Activated naive CD4-positive, alpha-beta T cell treated with anti-CD3 and anti-CD28 coated beads, Interleukin-2, amount 10 ng/mL, durations not matched to agents 7 days and 5 days (primary cell): ENCODE measurements at regions not wholly inside any gene's neighbourhood (a gene's known extent, or its start where the extent isn't known, plus 50 kb on each side); places are given as distances from the start of the nearest gene placed in this dataset.

Experiments
- CTCF ChIA-PET: fragments of 350-600 bp; sonication (Branson Sonifier 250); formaldehyde crosslinking; loops from one replicate; lab custom pipeline; 2021; ENCODE audit warnings: antibody characterized with exemption; lab: Charles Lee
- DNase-seq: peaks from one replicate; pipeline ENCODE4 v3.0.0-alpha.2; 2020
- H3K27ac Mint-ChIP-seq: one replicate; pipeline ENCODE4 v1.8.0; 2021; ENCODE audit warnings: mild to moderate bottlenecking, moderate library complexity, mixed read lengths
- H3K27me3 Mint-ChIP-seq: one replicate; pipeline ENCODE4 v1.8.0; 2021; ENCODE audit warnings: mild to moderate bottlenecking, mixed read lengths
- H3K36me3 Mint-ChIP-seq: one replicate; pipeline ENCODE4 v1.8.0; 2021; ENCODE audit warnings: mixed read lengths
- H3K4me1 Mint-ChIP-seq: one replicate; pipeline ENCODE4 v1.8.0; 2021; ENCODE audit warnings: mixed read lengths
- H3K4me3 Mint-ChIP-seq: one replicate; pipeline ENCODE4 v1.8.0; 2021; ENCODE audit warnings: mild to moderate bottlenecking, moderate library complexity, mixed read lengths
- H3K9me3 Mint-ChIP-seq: one replicate; pipeline ENCODE4 v1.8.0; 2021; ENCODE audit warnings: mixed read lengths

- DNase-seq = no peak
- no peaks in the 10 kb centered on the region for H3K36me3 Mint-ChIP-seq
- H3K4me3 Mint-ChIP-seq = no peak overlapping the region
- H3K4me1 Mint-ChIP-seq = no peaks in the 10 kb centered on the region
- CTCF ChIA-PET = no interaction called here
- H3K27me3 Mint-ChIP-seq = no peaks in the 10 kb centered on the region
- H3K9me3 Mint-ChIP-seq = peaks cover 13% of the 10 kb centered on the region
- H3K27ac Mint-ChIP-seq = no peak overlapping the region
Measured at GRCh38 chr4:124965497-124965891, 253.0 kb upstream of the ANKRD50 start.

DNA sequence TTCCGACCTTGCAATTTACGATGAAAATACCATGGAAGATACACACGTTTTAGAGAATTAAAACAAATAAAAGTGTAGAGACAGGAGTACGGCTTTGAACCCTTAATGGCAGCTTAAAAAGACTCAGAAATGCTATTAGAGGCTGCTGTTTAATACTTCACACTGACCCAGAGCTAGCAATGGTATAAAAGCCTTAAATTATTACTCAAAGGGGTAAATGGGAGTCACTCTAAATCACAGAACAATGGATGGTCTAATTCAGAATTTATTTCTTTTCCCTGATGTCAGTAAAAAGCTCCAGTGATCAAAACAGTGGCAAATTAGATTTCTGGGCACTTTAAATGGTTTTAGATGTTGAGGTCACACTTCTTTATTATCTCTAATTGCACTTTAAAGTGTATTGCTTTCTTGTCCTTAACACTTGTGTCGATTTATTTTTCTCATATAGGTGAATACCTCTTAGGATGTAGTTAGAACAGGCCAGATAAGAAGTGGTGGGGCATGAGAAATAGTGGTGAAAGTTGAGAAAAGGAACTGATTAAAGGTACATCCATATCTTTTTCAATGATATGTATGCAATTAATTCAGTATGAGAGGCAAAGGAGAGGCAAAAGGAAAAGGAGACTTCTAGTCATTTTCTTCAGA is 252.4 kb upstream of the ANKRD50 start:
- Mint-ChIP-seq H3K27ac (no peak overlapping the region), H3K27me3 (no peaks in the 10 kb centered on the region), H3K36me3 (no peaks in the 10 kb centered on the region), H3K4me1 (no peaks in the 10 kb centered on the region), H3K4me3 (no peak overlapping the region), H3K9me3 (peaks cover 18% of the 10 kb centered on the region)
- no peak for DNase-seq
- CTCF ChIA-PET = no interaction called here

GRCh38 chr4:124964251-124964650 is 251.7 kb upstream of the ANKRD50 start:
- CTCF ChIA-PET = no interaction called here
- DNase-seq = no peak
- H3K9me3 Mint-ChIP-seq = peaks cover 22% of the 10 kb centered on the region
- no peaks in the 10 kb centered on the region for H3K27me3 Mint-ChIP-seq
- no peak overlapping the region for H3K4me3 Mint-ChIP-seq
- H3K27ac Mint-ChIP-seq = no peak overlapping the region
- H3K36me3 Mint-ChIP-seq = no peaks in the 10 kb centered on the region
- H3K4me1 Mint-ChIP-seq = no peaks in the 10 kb centered on the region

- Mint-ChIP-seq H3K9me3 (peaks cover 22% of the 10 kb centered on the region), H3K27ac (no peak overlapping the region), H3K4me3 (no peak overlapping the region), H3K4me1 (no peaks in the 10 kb centered on the region), H3K36me3 (no peaks in the 10 kb centered on the region), H3K27me3 (no peaks in the 10 kb centered on the region)
- DNase-seq = no peak
- CTCF ChIA-PET = no interaction called here
Measured at GRCh38 chr4:124961138-124961750, 248.7 kb upstream of the ANKRD50 start.

- CTCF ChIA-PET = no interaction called here
- Mint-ChIP-seq H3K4me1 (no peaks in the 10 kb centered on the region), H3K27ac (no peak overlapping the region), H3K36me3 (no peaks in the 10 kb centered on the region), H3K27me3 (no peaks in the 10 kb centered on the region), H3K4me3 (no peak overlapping the region), H3K9me3 (peaks cover 22% of the 10 kb centered on the region)
- DNase-seq = no peak
Measured at GRCh38 chr4:124958847-124959246, 246.3 kb upstream of the ANKRD50 start.

- DNase-seq = no peak
- no peaks in the 10 kb centered on the region for H3K36me3 Mint-ChIP-seq
- no peaks in the 10 kb centered on the region for H3K27me3 Mint-ChIP-seq
- CTCF ChIA-PET = interaction anchor here (0.7 kb wide), 1 partner anchor 11 kb away, joined by 3 read pairs; no protein-coding TSS in a partner anchor
- no peak overlapping the region for H3K27ac Mint-ChIP-seq
- peaks cover 12% of the 10 kb centered on the region for H3K9me3 Mint-ChIP-seq
- no peaks in the 10 kb centered on the region for H3K4me1 Mint-ChIP-seq
- no peak overlapping the region for H3K4me3 Mint-ChIP-seq
Measured at GRCh38 chr4:124955476-124955875, 242.9 kb upstream of the ANKRD50 start.

- Mint-ChIP-seq H3K4me3 (no peak overlapping the region), H3K9me3 (peaks cover 3% of the 10 kb centered on the region), H3K36me3 (no peaks in the 10 kb centered on the region), H3K27me3 (no peaks in the 10 kb centered on the region), H3K27ac (no peak overlapping the region), H3K4me1 (no peaks in the 10 kb centered on the region)
- no peak for DNase-seq
- CTCF ChIA-PET = no interaction called here
Measured at GRCh38 chr4:124954046-124954445, 241.5 kb upstream of the ANKRD50 start.

DNA sequence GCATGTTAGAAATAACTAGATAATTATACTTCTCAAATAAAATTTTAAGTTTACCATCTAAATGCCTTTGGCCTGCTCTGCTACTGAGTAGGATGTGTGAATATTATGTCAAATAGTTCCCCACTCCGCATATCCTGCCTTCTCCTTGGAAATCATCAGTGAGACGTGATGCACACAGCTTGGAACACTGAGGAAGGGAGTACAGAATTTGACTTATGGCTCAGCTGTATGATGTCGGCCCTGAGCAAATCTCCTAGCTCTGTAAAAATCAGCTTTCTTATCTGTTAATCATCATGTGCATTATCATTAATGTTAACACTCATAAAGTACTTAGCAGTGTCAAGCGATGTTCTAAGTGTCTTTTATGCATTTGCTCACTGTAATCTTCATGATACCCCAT is 241.0 kb upstream of the ANKRD50 start:
- Mint-ChIP-seq H3K9me3 (peaks cover 3% of the 10 kb centered on the region), H3K4me3 (no peak overlapping the region), H3K27me3 (no peaks in the 10 kb centered on the region), H3K27ac (no peak overlapping the region), H3K36me3 (no peaks in the 10 kb centered on the region), H3K4me1 (no peaks in the 10 kb centered on the region)
- no peak for DNase-seq
- CTCF ChIA-PET = no interaction called here

GRCh38 chr4:124953061-124953460 is 240.5 kb upstream of the ANKRD50 start:
- no peak for DNase-seq
- Mint-ChIP-seq H3K9me3 (peaks cover 3% of the 10 kb centered on the region), H3K36me3 (no peaks in the 10 kb centered on the region), H3K27ac (no peak overlapping the region), H3K27me3 (no peaks in the 10 kb centered on the region), H3K4me3 (no peak overlapping the region), H3K4me1 (no peaks in the 10 kb centered on the region)
- CTCF ChIA-PET = no interaction called here

DNA sequence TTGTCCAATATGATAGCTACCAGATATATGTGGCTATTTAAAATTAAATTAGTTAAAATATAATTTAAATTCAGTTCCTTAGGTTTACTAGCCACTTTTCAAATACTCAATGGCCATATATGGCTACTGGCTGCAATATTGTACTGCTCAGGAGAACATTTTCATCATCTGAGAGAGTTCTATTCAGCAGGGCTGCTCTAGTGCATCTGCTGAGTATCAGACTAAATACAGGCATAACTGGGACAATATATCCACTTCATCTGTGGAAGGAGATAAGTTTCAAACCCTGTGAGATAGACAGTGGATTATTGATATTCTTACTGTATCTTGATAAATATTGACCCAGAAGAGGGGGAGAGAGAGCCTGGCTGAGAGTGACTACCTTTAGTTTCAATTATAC is 240.1 kb upstream of the ANKRD50 start:
- no peaks in the 10 kb centered on the region for H3K36me3 Mint-ChIP-seq
- peaks cover 3% of the 10 kb centered on the region for H3K9me3 Mint-ChIP-seq
- no peak overlapping the region for H3K4me3 Mint-ChIP-seq
- no peak for DNase-seq
- no peak overlapping the region for H3K27ac Mint-ChIP-seq
- CTCF ChIA-PET = no interaction called here
- no peaks in the 10 kb centered on the region for H3K4me1 Mint-ChIP-seq
- H3K27me3 Mint-ChIP-seq = no peaks in the 10 kb centered on the region

- H3K9me3 Mint-ChIP-seq = peaks cover 3% of the 10 kb centered on the region
- no peak overlapping the region for H3K4me3 Mint-ChIP-seq
- H3K36me3 Mint-ChIP-seq = no peaks in the 10 kb centered on the region
- no peaks in the 10 kb centered on the region for H3K4me1 Mint-ChIP-seq
- no peaks in the 10 kb centered on the region for H3K27me3 Mint-ChIP-seq
- CTCF ChIA-PET = no interaction called here
- no peak for DNase-seq
- no peak overlapping the region for H3K27ac Mint-ChIP-seq
Measured at GRCh38 chr4:124948976-124949597, 236.6 kb upstream of the ANKRD50 start.

DNA sequence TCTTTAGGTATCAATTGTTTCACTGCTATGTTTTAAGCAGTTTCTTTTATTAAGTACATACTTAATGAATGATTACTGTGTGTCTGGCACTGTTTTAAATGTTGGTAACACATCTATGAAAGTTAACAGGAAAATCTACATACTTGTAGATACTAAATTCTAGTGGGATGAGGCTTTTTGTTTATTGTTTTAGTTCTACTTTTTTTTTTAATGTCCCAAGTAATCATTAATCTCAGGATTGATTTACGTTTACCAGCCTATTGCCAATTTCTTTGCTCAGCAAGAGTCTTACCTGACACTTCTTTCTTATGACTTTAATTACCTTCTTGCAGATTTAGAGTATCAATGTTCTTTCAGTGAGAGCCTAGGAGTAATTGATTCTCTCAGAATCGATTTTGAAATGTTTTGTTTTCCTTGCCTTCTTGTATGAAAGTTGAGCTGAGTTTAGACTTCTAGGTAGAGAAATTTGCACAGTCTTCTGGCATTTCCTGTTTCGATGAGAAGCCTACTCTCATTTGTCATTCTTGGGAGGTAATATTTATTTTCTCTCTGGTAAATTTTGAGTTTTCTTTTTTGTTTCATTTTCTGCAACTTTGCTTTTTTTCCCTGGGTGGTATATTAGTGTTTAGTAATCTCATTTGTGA is 235.2 kb upstream of the ANKRD50 start:
- H3K27me3 Mint-ChIP-seq = no peaks in the 10 kb centered on the region
- CTCF ChIA-PET = no interaction called here
- H3K36me3 Mint-ChIP-seq = no peaks in the 10 kb centered on the region
- H3K9me3 Mint-ChIP-seq = peaks cover 3% of the 10 kb centered on the region
- no peak overlapping the region for H3K4me3 Mint-ChIP-seq
- H3K27ac Mint-ChIP-seq = no peak overlapping the region
- H3K4me1 Mint-ChIP-seq = no peaks in the 10 kb centered on the region
- DNase-seq = no peak

DNA sequence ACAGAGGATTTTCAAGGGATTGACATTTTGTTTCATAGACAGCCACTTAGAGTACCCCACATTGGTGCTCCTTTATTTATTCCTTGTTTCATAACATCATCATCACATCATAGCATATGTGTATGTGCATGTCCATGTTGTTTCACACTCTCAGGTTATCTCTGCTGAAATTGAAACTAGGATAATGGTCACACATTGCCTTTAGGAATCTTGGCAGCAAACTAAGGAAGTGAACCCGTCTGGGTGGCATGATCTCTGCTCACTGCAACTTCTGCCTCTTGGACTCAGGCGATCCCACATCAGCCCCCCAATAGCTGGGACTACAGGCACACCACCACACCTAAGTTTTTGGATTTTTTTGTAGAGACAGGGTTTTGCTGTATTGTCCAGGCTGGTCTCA is 234.2 kb upstream of the ANKRD50 start:
- Mint-ChIP-seq H3K4me3 (no peak overlapping the region), H3K36me3 (no peaks in the 10 kb centered on the region), H3K27me3 (no peaks in the 10 kb centered on the region), H3K27ac (no peak overlapping the region), H3K4me1 (no peaks in the 10 kb centered on the region), H3K9me3 (peaks cover 1% of the 10 kb centered on the region)
- no peak for DNase-seq
- CTCF ChIA-PET = no interaction called here

- DNase-seq = no peak
- Mint-ChIP-seq H3K4me1 (no peaks in the 10 kb centered on the region), H3K9me3 (no peaks in the 10 kb centered on the region), H3K27ac (no peak overlapping the region), H3K27me3 (no peaks in the 10 kb centered on the region), H3K36me3 (no peaks in the 10 kb centered on the region), H3K4me3 (no peak overlapping the region)
- CTCF ChIA-PET = no interaction called here
Measured at GRCh38 chr4:124945422-124945821, 232.9 kb upstream of the ANKRD50 start.

- CTCF ChIA-PET = no interaction called here
- no peak overlapping the region for H3K4me3 Mint-ChIP-seq
- no peak for DNase-seq
- no peak overlapping the region for H3K27ac Mint-ChIP-seq
- no peaks in the 10 kb centered on the region for H3K36me3 Mint-ChIP-seq
- no peaks in the 10 kb centered on the region for H3K4me1 Mint-ChIP-seq
- H3K9me3 Mint-ChIP-seq = no peaks in the 10 kb centered on the region
- no peaks in the 10 kb centered on the region for H3K27me3 Mint-ChIP-seq
Measured at GRCh38 chr4:124943938-124944337, 231.4 kb upstream of the ANKRD50 start.
